Breast epithelium (tissue), 3 donors: ENCODE measurements at regions not wholly inside any gene's neighbourhood (a gene's known extent, or its start where the extent isn't known, plus 50 kb on each side); places are given as distances from the start of the nearest gene placed in this dataset.
A peak's percentile ranks its signal among the peaks of the same experiment; 100 is the strongest.

Experiments
- POLR2A ChIP-seq: fragments of 450-650 bp; IDR thresholded peaks from one replicate; pipeline ENCODE4 v1.6.1; 2016; ENCODE audit warnings: antibody characterized with exemption, mild to moderate bottlenecking, moderate library complexity
- TF ChIP-seq, protein P1 (sequence below), 3 donors: fragments of 450-650 bp; IDR thresholded peaks; one replicate each; pipeline ENCODE4 v1.5.1; 2016 to 2017; ENCODE audit warnings: antibody characterized with exemption in 3 of 3, mild to moderate bottlenecking in 3 of 3, moderate library complexity in 3 of 3

- no peak for TF ChIP-seq POLR2A
- TF ChIP-seq, protein P1, sequence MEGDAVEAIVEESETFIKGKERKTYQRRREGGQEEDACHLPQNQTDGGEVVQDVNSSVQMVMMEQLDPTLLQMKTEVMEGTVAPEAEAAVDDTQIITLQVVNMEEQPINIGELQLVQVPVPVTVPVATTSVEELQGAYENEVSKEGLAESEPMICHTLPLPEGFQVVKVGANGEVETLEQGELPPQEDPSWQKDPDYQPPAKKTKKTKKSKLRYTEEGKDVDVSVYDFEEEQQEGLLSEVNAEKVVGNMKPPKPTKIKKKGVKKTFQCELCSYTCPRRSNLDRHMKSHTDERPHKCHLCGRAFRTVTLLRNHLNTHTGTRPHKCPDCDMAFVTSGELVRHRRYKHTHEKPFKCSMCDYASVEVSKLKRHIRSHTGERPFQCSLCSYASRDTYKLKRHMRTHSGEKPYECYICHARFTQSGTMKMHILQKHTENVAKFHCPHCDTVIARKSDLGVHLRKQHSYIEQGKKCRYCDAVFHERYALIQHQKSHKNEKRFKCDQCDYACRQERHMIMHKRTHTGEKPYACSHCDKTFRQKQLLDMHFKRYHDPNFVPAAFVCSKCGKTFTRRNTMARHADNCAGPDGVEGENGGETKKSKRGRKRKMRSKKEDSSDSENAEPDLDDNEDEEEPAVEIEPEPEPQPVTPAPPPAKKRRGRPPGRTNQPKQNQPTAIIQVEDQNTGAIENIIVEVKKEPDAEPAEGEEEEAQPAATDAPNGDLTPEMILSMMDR (IDR thresholded peaks at IDR 0.05) = peak; percentile 69 to 90 (median 88)
Measured at GRCh38 chr2:204145263-204145751, 208.7 kb downstream of the ICOS start.
